Renal cortex interstitium (tissue), 11 donors: ENCODE measurements at regions not wholly inside any gene's neighbourhood (a gene's known extent, or its start where the extent isn't known, plus 50 kb on each side); places are given as distances from the start of the nearest gene placed in this dataset.

ENCODE experiments used
- DNase-seq, 11 donors: peaks; one replicate each; pipeline ENCODE4 v3.0.0-alpha.2; 2013; ENCODE audit warnings: low read depth in 9 of 11, low spot score in 4 of 11; ENCODE audit errors: extremely low read depth in 1 of 11

GRCh38 chr7:26508481-26508880 lies 216.8 kb downstream of the SNX10 start:
- no peak for DNase-seq

- no peak for DNase-seq
These were observed 217.3 kb downstream of the SNX10 start for GRCh38 chr7:26508917-26509316.

- DNase-seq: no peak
These were observed 218.7 kb downstream of the SNX10 start for GRCh38 chr7:26510231-26510957.

- DNase-seq: no peak
These were observed 220.2 kb downstream of the SNX10 start for GRCh38 chr7:26511866-26512265.

GRCh38 chr7:26512737-26513136 lies 221.1 kb downstream of the SNX10 start:
- DNase-seq: no peak

GRCh38 chr7:26513948-26514347 lies 222.3 kb downstream of the SNX10 start:
- DNase-seq: no peak

GRCh38 chr7:26514633-26515032 lies 223.0 kb downstream of the SNX10 start:
- DNase-seq: no peak

GRCh38 chr7:26515314-26515842 lies 223.7 kb downstream of the SNX10 start:
- DNase-seq: no peak

GRCh38 chr7:26520483-26520882 lies 228.8 kb downstream of the SNX10 start:
- DNase-seq: no peak

- no peak for DNase-seq
These were observed 231.0 kb downstream of the SNX10 start for GRCh38 chr7:26522633-26523032.

GRCh38 chr7:26525398-26526264 lies 234.0 kb downstream of the SNX10 start:
- peak in 5 of 11 donors; percentile 58 to 74 (median 64) for DNase-seq

- DNase-seq: no peak
These were observed 234.6 kb downstream of the SNX10 start for GRCh38 chr7:26526265-26526587.

GRCh38 chr7:26531926-26532325 lies 240.3 kb downstream of the SNX10 start:
- DNase-seq: no peak

GRCh38 chr7:26532471-26532870 lies 240.8 kb downstream of the SNX10 start:
- no peak for DNase-seq

GRCh38 chr7:26533217-26533616 lies 241.6 kb downstream of the SNX10 start:
- DNase-seq: no peak

- DNase-seq: peak in 2 of 11 donors; percentile 44 to 59
These were observed 243.2 kb downstream of the SNX10 start for GRCh38 chr7:26534649-26535482.

GRCh38 chr7:26535483-26536007 lies 243.9 kb downstream of the SNX10 start:
- DNase-seq: no peak

- no peak for DNase-seq
These were observed 246.6 kb downstream of the SNX10 start for GRCh38 chr7:26538216-26538615.

GRCh38 chr7:26538689-26539088 lies 247.0 kb downstream of the SNX10 start:
- no peak for DNase-seq
